ENCODE measurements at regions not wholly inside any gene's neighbourhood (a gene's known extent, or its start where the extent isn't known, plus 50 kb on each side); places are given as distances from the start of the nearest gene placed in this dataset.
"Not testable (repeated sequence)": the region's sequence is repeated elsewhere in the genome, so short reads cannot be mapped to it uniquely, and the experiment has no call there.

- DNase-seq (ENCODE audit: extremely low read depth in 1 of 11, low read depth in 9 of 11, low spot score in 4 of 11): no peak
Observed at GRCh38 chr14:105700622-105701288, 174.4 kb downstream of the TMEM121 start.

DNA sequence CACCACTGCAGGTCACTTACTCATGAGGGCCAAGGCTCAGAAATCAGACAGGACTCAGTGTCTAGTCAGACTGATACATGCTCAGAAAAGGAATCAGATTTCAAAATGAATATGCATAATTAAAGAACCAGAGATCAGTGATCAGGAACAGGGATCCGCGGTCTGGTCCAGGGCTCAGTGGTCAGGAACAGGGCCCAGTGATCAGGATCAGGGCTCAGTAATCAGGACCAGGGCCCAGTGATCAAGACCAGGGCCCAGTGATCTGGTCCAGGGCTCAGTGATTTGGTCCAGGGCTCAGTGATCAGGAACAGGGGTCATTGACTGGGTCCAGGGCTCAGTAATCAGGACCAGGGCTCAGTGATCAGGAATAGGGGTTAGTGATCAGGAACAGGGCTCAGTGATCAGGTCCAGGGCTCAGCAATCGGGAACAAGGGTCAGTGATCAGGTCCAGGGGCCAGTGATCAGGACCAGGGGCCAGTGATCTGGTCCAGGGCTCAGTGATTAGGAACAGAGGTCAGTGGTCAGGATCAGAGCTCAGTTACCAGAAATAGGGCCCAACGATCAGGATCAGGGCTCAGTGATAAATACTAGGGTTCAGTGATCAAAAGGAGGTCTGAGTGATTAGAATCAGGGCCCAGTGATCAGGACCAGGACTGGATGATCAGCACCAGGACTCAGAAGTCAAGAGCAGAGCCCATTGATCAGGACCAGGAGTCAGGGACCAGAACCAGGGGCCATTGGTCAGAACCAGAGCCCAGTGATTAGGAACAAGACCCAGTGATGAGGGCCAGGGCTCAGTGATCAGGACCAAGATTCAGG lies 175.3 kb downstream of the TMEM121 start:
- DNase-seq (ENCODE audit: extremely low read depth in 1 of 11, low read depth in 9 of 11, low spot score in 4 of 11): no peak

- no peak for DNase-seq (ENCODE audit: extremely low read depth in 1 of 11, low read depth in 9 of 11, low spot score in 4 of 11)
Observed at GRCh38 chr14:105702275-105702817, 176.0 kb downstream of the TMEM121 start.

GRCh38 chr14:105703044-105703665 lies 176.8 kb downstream of the TMEM121 start:
- DNase-seq (ENCODE audit: extremely low read depth in 1 of 11, low read depth in 9 of 11, low spot score in 4 of 11): not testable (repeated sequence)

- not testable (repeated sequence) for DNase-seq (ENCODE audit: extremely low read depth in 1 of 11, low read depth in 9 of 11, low spot score in 4 of 11)
Observed at GRCh38 chr14:105704091-105704490, 177.7 kb downstream of the TMEM121 start.

GRCh38 chr14:105704492-105704891 lies 178.1 kb downstream of the TMEM121 start:
- not testable (repeated sequence) for DNase-seq (ENCODE audit: extremely low read depth in 1 of 11, low read depth in 9 of 11, low spot score in 4 of 11)

- DNase-seq (ENCODE audit: extremely low read depth in 1 of 11, low read depth in 9 of 11, low spot score in 4 of 11): not testable (repeated sequence)
Observed at GRCh38 chr14:105705512-105705861, 179.1 kb downstream of the TMEM121 start.

- not testable (repeated sequence) for DNase-seq (ENCODE audit: extremely low read depth in 1 of 11, low read depth in 9 of 11, low spot score in 4 of 11)
Observed at GRCh38 chr14:105705862-105706700, 179.7 kb downstream of the TMEM121 start.

GRCh38 chr14:105706701-105707019 lies 180.3 kb downstream of the TMEM121 start:
- not testable (repeated sequence) for DNase-seq (ENCODE audit: extremely low read depth in 1 of 11, low read depth in 9 of 11, low spot score in 4 of 11)

DNA sequence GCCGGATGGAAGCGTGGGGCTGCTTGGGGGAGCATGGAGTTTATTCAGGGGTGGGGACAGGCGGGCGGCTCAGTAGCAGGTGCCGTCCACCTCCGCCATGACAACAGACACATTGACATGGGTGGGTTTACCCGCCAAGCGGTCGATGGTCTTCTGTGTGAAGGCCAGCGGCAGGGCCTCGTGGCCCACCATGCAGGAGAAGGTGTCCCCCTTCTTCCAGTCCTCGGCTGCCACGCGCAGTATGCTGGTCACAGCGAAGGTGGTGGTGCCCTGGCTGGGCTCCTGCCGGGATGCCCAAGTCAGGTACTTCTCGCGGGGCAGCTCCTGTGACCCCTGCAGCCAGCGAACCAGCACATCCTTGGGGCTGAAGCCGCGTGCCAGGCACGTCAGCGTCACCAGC lies 180.7 kb downstream of the TMEM121 start:
- DNase-seq (ENCODE audit: extremely low read depth in 1 of 11, low read depth in 9 of 11, low spot score in 4 of 11): not testable (repeated sequence)

DNA sequence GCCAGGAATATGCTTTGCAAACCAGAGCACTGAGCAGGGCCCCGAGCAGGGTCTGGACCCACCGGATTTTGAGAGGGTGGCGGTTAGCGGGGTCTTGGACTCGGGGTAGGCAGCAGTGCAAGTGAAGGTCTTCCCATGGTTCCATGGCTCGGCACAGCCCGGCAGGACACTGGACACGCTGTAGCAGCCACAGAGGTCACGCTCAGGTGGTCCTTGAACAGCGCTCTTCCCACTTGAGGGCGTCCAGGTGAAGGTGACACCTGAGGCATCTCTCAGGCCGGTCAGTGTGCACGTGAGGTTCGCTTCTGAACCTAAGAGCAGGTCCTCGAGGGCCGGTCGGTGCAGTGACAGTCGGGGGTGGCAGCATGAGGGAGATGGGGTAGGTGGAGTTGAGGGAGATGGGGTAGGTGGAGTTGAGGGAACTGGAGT lies 181.4 kb downstream of the TMEM121 start:
- not testable (repeated sequence) for DNase-seq (ENCODE audit: extremely low read depth in 1 of 11, low read depth in 9 of 11, low spot score in 4 of 11)

DNA sequence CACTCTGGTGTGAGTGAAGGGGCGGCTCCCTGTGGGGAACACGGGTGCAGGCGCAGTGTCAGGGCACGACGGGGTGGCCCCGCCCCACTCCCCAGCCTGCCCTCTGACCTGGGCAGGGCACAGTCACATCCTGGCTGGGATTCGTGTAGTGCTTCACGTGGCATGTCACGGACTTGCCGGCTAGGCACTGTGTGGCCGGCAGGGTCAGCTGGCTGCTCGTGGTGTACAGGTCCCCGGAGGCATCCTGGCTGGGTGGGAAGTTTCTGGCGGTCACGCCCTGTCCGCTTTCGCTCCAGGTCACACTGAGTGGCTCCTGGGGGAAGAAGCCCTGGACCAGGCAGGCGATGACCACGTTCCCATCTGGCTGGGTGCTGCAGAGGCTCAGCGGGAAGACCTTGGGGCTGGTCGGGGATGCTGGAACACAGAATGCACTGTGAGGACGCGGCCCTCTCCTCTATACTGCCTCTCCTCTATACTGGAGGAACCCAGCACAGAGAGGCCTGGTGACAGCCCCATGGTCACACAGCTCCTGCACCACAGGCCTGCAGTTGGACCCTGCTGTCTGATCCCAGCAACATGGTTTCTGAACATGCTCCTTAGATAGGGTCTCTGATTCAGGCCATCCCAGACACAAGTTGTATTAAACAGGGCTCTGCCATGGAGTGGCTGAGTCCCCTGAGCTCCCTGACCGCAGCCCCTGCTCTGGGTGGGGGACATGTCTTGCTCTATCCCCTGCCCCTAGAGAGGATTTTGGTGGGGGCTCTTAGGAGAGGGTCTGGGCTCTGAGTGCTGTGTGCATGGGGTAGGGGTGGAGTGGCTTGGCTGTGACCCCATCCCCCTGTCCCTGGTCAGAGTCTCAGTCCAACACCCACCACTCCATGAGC lies 182.1 kb downstream of the TMEM121 start:
- DNase-seq (ENCODE audit: extremely low read depth in 1 of 11, low read depth in 9 of 11, low spot score in 4 of 11): not testable (repeated sequence)

DNA sequence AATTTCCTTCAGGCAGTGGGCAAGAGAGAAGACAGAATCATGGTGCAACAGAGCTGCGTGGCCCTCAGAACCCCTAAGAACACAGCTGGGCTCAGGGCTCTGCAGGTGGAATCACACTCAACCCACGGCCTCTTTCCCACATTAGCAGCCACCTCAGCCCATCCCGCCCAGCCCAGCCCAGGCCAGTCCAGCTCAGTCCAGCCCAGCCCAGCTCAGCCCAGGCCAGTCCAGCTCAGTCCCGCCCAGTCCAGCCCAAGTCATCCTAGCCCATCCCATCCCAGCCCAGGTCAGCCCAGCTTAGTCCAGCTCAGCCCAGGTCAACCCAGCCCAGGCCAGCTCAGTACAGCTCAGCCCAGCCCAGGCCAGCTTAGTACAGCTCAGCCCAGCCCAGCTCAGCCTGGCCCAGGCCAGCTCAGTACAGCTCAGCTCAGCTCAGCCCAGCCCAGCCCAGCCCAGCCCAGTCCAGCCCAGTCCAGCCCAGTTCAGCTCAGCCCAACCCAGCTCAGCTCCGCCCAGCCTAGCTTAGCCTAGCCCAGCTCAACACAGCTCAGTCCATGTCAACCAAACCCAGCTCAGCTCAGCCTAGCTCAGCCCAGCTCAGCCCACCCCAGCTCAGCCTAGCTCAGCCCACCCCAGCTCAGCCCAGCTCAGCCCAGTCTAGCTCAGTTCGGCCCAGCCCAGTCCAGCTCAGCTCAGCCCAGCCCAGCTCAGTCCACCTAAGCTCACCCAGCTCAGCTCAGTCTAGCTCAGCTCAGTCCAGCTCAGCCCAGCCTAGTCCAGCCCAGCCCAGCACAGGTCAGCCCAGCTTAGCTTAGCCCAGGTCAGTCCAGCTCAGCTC lies 183.1 kb downstream of the TMEM121 start:
- DNase-seq (ENCODE audit: extremely low read depth in 1 of 11, low read depth in 9 of 11, low spot score in 4 of 11): no peak

DNA sequence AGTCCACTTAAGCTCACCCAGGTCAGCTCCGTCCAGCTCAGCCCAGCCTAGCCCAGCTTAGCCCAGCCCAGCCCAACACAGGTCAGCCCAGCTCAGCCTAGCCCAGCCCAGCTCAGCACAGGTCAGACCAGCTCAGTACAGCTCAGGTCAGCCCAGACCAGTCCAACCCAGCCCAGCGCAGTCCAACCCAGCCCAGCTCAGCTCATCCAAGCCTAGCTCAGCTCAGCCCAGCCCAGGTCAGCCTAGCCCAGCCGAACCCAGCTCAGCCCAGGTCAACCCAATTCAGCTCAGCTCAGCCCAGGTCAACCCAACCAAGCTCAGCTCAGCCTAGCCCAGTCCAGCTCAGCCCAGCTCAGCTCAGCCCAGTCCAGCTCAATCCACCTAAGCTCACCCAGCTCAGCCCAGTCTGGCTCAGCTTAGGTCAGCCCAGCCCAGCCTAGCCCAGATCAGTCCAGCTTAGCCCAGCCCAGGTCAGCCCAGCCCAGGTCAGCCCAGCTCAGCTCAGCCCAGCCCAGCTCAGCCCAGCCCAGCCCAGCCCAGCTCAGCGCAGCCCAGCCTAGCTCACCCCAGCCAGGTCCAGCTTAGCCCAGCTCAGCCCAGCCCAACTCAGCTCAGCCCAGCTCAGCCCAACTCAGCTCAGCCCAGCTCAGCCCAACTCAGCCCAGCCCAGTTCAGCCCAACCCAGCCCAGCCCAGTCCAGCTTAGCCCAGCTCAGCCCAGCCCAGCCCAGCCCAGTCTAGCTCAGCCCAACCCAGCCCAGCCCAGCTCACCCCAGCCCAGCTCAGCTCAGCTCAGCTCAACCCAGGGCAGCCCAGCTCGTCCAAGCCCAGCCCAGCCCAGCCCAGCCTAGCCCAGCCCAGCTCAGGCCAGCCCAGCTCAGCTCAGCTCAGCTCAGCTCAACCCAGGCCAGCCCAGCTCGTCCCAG lies 184.0 kb downstream of the TMEM121 start:
- no peak for DNase-seq (ENCODE audit: extremely low read depth in 1 of 11, low read depth in 9 of 11, low spot score in 4 of 11)

DNA sequence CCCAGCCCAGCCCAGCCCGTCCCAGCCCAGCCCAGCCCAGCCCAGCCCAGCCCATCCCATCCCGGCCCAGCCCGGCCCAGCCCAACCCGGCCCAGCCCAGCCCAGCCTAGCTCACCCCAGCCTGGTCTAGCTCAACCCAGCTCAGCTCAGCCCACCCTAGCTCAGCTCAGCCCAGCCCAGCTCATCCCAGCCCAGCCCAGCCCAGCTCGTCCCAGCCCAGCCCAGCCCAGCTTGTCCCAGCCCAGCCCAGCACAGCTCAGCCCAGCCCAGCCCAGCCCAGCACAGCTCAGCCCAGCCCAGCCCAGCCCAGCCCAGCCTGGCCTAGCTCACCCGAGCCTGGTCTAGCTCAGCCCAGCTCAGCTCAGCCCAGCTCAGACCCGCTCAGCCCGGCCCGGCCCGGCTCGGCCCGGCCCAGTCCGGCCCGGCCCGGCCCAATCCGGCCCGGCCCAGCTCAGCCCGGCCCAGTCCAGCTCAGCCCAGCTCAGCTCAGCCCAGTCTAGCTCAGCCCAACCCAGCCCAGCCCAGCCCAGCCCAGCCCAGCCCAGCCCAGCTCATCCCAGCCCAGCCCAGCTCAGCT lies 184.7 kb downstream of the TMEM121 start:
- no peak for DNase-seq (ENCODE audit: extremely low read depth in 1 of 11, low read depth in 9 of 11, low spot score in 4 of 11)

Data from renal cortex interstitium (tissue), 11 donors.